ENCODE measurements at regions not wholly inside any gene's neighbourhood (a gene's known extent, or its start where the extent isn't known, plus 50 kb on each side); places are given as distances from the start of the nearest gene placed in this dataset.

DNA sequence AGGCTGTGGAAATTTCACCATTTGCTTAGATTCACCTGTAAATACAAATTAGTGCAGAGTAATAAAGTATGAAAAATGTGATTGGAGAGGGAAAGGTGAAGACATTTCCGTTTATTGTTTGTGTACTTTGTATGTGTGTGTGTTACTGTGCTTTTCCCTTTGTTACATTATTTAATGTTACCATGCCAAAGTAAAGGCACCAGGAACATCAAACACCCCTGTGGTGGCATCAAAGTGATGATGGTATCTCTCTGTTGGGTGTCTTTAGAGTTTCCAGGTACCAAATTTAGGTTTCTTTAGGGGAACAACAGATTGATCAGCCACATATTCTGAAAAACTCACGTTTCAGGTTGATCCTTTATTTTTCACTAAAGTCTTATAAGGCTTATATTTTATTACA lies 189.0 kb upstream of the FBXO33 start:
- no peak overlapping the region for H3K4me2 ChIP-seq (ENCODE audit: low read depth, low read length, poor library complexity, severe bottlenecking)
- TF ChIP-seq EZH2phosphoT487 (conservative IDR thresholded peaks at IDR 0.05; ENCODE audit: low read length), result no peak
- H3F3A ChIP-seq (ENCODE audit: insufficient read depth), result no peaks in the 10 kb centered on the region
- H3K27ac ChIP-seq (ENCODE audit: low read depth, low read length), result no peak overlapping the region
- H3K4me3 ChIP-seq (ENCODE audit: insufficient read depth, low read length, poor library complexity, severe bottlenecking), result no peak overlapping the region
- H2AFZ ChIP-seq (ENCODE audit: low read depth, low read length, severe bottlenecking), result no peak overlapping the region
- H3K9me2 ChIP-seq (replicated peaks; ENCODE audit: insufficient read depth, low read length), result no peaks in the 10 kb centered on the region
- H3K27me3 ChIP-seq (ENCODE audit: low read length), result no peaks in the 10 kb centered on the region
- H3K36me3 ChIP-seq (ENCODE audit: low read length), result no peaks in the 10 kb centered on the region
- H3K79me2 ChIP-seq (ENCODE audit: insufficient read depth, low read length), result no peaks in the 10 kb centered on the region
- H3K9ac ChIP-seq (ENCODE audit: low read length), result no peak overlapping the region
- no peaks in the 10 kb centered on the region for H4K20me1 ChIP-seq (ENCODE audit: low read depth, low read length)
- no peaks in the 10 kb centered on the region for H3K9me3 ChIP-seq (ENCODE audit: insufficient read depth, low read length)

DNA sequence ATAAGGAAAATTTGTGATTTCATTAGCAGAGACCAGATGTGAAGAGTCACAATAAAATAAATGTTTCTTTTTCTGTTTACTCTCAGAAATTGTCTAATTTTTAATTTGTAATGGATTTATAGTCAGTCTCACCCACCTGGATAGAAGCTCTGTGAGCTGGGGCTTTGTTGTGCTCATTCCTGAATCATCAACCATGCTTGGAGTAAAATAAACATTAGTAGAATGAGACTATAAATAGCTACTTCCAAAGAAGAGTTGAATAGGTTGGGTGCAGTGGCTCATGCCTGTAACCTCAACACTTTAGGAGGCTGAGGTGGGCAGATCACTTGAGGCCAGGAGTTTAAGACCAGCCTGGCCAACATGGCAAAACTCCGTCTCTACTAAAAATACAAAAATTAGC lies 185.3 kb upstream of the FBXO33 start:
- H3K36me3 ChIP-seq (ENCODE audit: low read length), result no peaks in the 10 kb centered on the region
- no peaks in the 10 kb centered on the region for H4K20me1 ChIP-seq (ENCODE audit: low read depth, low read length)
- H3K9ac ChIP-seq (ENCODE audit: low read length), result no peak overlapping the region
- H3K27ac ChIP-seq (ENCODE audit: low read depth, low read length), result no peak overlapping the region
- no peaks in the 10 kb centered on the region for H3K9me2 ChIP-seq (replicated peaks; ENCODE audit: insufficient read depth, low read length)
- H3F3A ChIP-seq (ENCODE audit: insufficient read depth), result no peaks in the 10 kb centered on the region
- TF ChIP-seq, protein P1, sequence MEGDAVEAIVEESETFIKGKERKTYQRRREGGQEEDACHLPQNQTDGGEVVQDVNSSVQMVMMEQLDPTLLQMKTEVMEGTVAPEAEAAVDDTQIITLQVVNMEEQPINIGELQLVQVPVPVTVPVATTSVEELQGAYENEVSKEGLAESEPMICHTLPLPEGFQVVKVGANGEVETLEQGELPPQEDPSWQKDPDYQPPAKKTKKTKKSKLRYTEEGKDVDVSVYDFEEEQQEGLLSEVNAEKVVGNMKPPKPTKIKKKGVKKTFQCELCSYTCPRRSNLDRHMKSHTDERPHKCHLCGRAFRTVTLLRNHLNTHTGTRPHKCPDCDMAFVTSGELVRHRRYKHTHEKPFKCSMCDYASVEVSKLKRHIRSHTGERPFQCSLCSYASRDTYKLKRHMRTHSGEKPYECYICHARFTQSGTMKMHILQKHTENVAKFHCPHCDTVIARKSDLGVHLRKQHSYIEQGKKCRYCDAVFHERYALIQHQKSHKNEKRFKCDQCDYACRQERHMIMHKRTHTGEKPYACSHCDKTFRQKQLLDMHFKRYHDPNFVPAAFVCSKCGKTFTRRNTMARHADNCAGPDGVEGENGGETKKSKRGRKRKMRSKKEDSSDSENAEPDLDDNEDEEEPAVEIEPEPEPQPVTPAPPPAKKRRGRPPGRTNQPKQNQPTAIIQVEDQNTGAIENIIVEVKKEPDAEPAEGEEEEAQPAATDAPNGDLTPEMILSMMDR (IDR thresholded peaks at IDR 0.05; ENCODE audit: insufficient read depth, low read length, poor library complexity, severe bottlenecking), result no peak
- no peak for TF ChIP-seq EZH2phosphoT487 (conservative IDR thresholded peaks at IDR 0.05; ENCODE audit: low read length)
- no peaks in the 10 kb centered on the region for H3K9me3 ChIP-seq (ENCODE audit: insufficient read depth, low read length)
- no peaks in the 10 kb centered on the region for H3K79me2 ChIP-seq (ENCODE audit: insufficient read depth, low read length)
- no peak overlapping the region for H3K4me2 ChIP-seq (ENCODE audit: low read depth, low read length, poor library complexity, severe bottlenecking)
- H3K4me3 ChIP-seq (ENCODE audit: insufficient read depth, low read length, poor library complexity, severe bottlenecking), result no peak overlapping the region
- H3K27me3 ChIP-seq (ENCODE audit: low read length), result no peaks in the 10 kb centered on the region
- no peak overlapping the region for H2AFZ ChIP-seq (ENCODE audit: low read depth, low read length, severe bottlenecking)

DNA sequence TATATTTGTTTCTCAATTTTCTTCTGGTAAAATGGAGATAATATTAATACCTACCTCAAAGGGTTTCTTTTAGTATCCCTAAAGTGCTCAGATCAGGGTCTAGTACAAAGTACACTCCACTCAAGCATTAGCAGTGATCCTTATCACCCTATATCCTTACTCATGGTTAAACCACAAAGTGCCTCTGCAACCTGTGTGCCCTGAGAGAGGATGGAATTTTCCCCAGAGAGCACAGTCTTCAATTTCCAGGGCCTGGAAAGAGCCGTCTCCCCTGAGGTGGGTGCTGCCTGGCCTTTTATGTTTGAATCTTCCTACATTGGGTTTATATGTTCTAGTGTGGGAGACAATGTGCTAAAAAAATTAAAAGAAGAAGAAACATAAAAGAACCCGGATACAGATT lies 183.1 kb upstream of the FBXO33 start:
- no peaks in the 10 kb centered on the region for H3K9me2 ChIP-seq (replicated peaks; ENCODE audit: insufficient read depth, low read length)
- no peaks in the 10 kb centered on the region for H3K27me3 ChIP-seq (ENCODE audit: low read length)
- TF ChIP-seq, protein P1 (IDR thresholded peaks at IDR 0.05; ENCODE audit: insufficient read depth, low read length, poor library complexity, severe bottlenecking), result no peak
- no peak for TF ChIP-seq EZH2phosphoT487 (conservative IDR thresholded peaks at IDR 0.05; ENCODE audit: low read length)
- no peaks in the 10 kb centered on the region for H3K79me2 ChIP-seq (ENCODE audit: insufficient read depth, low read length)
- no peak overlapping the region for H3K27ac ChIP-seq (ENCODE audit: low read depth, low read length)
- H3K36me3 ChIP-seq (ENCODE audit: low read length), result no peaks in the 10 kb centered on the region
- no peaks in the 10 kb centered on the region for H3F3A ChIP-seq (ENCODE audit: insufficient read depth)
- no peak overlapping the region for H2AFZ ChIP-seq (ENCODE audit: low read depth, low read length, severe bottlenecking)
- H3K9me3 ChIP-seq (ENCODE audit: insufficient read depth, low read length), result no peaks in the 10 kb centered on the region
- H4K20me1 ChIP-seq (ENCODE audit: low read depth, low read length), result no peaks in the 10 kb centered on the region
- H3K9ac ChIP-seq (ENCODE audit: low read length), result no peak overlapping the region
- H3K4me2 ChIP-seq (ENCODE audit: low read depth, low read length, poor library complexity, severe bottlenecking), result no peak overlapping the region
- H3K4me3 ChIP-seq (ENCODE audit: insufficient read depth, low read length, poor library complexity, severe bottlenecking), result no peak overlapping the region

DNA sequence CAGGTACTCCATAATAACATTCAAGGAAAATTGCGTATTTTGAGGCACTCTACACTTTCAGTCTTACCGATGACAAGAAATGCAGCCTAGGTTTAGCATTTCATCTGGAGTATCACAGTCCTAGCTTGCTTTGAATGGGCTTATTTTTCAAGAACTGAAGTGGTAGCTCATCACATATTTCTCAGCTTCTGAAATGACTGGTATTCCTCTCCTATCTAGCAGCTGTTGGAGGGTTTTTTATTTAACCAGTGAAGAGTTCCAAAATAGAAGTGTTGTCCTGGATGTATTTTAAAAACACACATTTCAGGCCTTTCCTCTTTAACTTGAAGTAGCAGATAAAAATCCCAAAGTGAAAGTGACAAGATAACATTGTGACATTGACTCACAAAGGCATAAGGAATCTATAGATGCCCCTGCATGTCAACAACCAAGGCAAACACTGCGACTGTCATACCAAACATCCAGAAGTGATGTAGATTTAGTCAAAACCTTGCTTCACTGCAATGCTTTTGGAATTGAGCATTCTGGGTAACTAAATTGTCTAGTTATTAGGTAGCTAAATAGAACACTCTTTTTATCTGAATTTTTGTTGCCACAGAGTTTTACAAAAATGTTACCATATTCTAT lies 182.2 kb upstream of the FBXO33 start:
- Histone ChIP-seq H3K27ac (ENCODE audit: low read depth, low read length) (no peak overlapping the region), H4K20me1 (ENCODE audit: low read depth, low read length) (no peaks in the 10 kb centered on the region), H3K4me3 (ENCODE audit: insufficient read depth, low read length, poor library complexity, severe bottlenecking) (no peak overlapping the region), H3K9ac (ENCODE audit: low read length) (no peak overlapping the region), H3K9me3 (ENCODE audit: insufficient read depth, low read length) (no peaks in the 10 kb centered on the region), H3K9me2 (replicated peaks; ENCODE audit: insufficient read depth, low read length) (no peaks in the 10 kb centered on the region), H3K27me3 (ENCODE audit: low read length) (no peaks in the 10 kb centered on the region), H3K79me2 (ENCODE audit: insufficient read depth, low read length) (no peaks in the 10 kb centered on the region), H3F3A (ENCODE audit: insufficient read depth) (no peaks in the 10 kb centered on the region), H3K4me2 (ENCODE audit: low read depth, low read length, poor library complexity, severe bottlenecking) (no peak overlapping the region), H3K36me3 (ENCODE audit: low read length) (no peaks in the 10 kb centered on the region), H2AFZ (ENCODE audit: low read depth, low read length, severe bottlenecking) (no peak overlapping the region)
- TF ChIP-seq EZH2phosphoT487 (conservative IDR thresholded peaks at IDR 0.05; ENCODE audit: low read length), result no peak
- TF ChIP-seq, protein P1 (IDR thresholded peaks at IDR 0.05; ENCODE audit: insufficient read depth, low read length, poor library complexity, severe bottlenecking), result no peak
